Omental fat pad (tissue), 3 donors: ENCODE measurements at regions not wholly inside any gene's neighbourhood (a gene's known extent, or its start where the extent isn't known, plus 50 kb on each side); places are given as distances from the start of the nearest gene placed in this dataset.
"Not testable (repeated sequence)": the region's sequence is repeated elsewhere in the genome, so short reads cannot be mapped to it uniquely, and the experiment has no call there.

ENCODE experiments used
- ATAC-seq: fragments of 150-250 bp; one replicate; pipeline ENCODE4 v1.9.1; 2016; ENCODE audit warnings: mild to moderate bottlenecking, moderate library complexity; ENCODE audit not compliant: low FRiP score
- DNase-seq: peaks from one replicate; pipeline ENCODE4 v3.0.0-alpha.2; 2019; ENCODE audit warnings: low spot score
- TF ChIP-seq, protein P1 (sequence below), 3 donors: fragments of 450-650 bp; IDR thresholded peaks; one replicate each; pipeline ENCODE4 v1.5.1; 2016 to 2017; ENCODE audit warnings: antibody characterized with exemption in 3 of 3, mild to moderate bottlenecking in 3 of 3, moderate library complexity in 2 of 3

DNA sequence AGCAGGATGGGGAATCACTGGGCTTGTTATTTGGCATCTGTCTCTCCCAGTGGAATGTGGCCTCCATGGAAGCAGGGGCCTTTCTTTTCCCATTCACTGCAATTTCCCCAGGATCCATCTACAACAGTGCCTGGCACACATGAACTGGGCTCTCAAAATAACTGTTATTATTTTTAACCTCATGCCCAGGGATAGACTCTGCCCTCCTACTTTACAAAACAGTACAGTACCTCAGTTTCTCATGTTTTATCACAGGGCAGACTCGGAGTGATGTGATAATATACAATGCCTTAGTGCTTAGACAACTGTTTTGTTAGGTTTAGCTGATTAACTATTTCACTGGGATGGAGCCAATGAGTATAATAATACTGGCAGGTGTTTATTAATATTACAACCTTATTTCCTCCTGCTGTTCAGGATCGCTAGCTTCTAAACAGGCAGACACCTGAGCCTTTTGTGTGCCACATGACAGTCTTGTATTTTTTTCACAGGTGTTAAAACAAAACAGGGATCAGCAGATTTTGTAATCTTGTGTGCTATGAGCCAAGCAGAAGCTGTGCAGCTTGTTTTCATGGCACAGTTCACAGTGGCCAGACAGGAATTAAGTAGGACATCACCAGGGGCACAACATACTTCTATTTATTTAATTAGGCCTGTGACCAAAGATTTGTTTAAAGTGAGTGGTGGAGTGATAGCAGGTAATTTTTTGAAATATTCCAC lies 157.7 kb upstream of the EYA4 start:
- TF ChIP-seq, protein P1, sequence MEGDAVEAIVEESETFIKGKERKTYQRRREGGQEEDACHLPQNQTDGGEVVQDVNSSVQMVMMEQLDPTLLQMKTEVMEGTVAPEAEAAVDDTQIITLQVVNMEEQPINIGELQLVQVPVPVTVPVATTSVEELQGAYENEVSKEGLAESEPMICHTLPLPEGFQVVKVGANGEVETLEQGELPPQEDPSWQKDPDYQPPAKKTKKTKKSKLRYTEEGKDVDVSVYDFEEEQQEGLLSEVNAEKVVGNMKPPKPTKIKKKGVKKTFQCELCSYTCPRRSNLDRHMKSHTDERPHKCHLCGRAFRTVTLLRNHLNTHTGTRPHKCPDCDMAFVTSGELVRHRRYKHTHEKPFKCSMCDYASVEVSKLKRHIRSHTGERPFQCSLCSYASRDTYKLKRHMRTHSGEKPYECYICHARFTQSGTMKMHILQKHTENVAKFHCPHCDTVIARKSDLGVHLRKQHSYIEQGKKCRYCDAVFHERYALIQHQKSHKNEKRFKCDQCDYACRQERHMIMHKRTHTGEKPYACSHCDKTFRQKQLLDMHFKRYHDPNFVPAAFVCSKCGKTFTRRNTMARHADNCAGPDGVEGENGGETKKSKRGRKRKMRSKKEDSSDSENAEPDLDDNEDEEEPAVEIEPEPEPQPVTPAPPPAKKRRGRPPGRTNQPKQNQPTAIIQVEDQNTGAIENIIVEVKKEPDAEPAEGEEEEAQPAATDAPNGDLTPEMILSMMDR (IDR thresholded peaks at IDR 0.05), result no peak
- no peak for ATAC-seq
- no peak for DNase-seq

GRCh38 chr6:133085471-133085870 lies 155.7 kb upstream of the EYA4 start:
- no peak for DNase-seq
- no peak for ATAC-seq
- TF ChIP-seq, protein P1 (IDR thresholded peaks at IDR 0.05), result no peak

- ATAC-seq (no peak), DNase-seq (no peak)
- TF ChIP-seq, protein P1 (IDR thresholded peaks at IDR 0.05), result no peak
Measured at GRCh38 chr6:133085896-133086295, 155.3 kb upstream of the EYA4 start.

- ATAC-seq (no peak), DNase-seq (no peak)
- TF ChIP-seq, protein P1 (IDR thresholded peaks at IDR 0.05), result no peak
Measured at GRCh38 chr6:133088931-133089695, 152.0 kb upstream of the EYA4 start.

DNA sequence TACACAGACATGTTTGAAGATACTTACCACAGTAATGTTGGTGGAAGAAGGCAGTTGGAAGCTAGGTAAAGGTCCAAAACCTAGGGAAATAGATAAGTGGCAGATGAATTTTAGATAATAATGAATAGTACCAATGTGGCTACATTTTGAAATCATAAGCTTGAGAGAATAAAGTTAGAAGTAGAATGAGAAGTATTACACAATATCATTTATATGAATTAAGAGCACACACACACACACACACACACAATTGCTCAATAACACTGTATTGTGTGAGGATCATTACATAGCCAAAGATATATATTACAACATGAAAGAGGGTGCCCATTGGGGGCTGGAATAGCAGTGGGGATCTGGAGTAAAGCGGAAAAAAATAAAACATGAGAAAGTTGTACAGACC lies 149.0 kb upstream of the EYA4 start:
- DNase-seq (no peak), ATAC-seq (no peak)
- TF ChIP-seq, protein P1 (IDR thresholded peaks at IDR 0.05), result no peak

- ATAC-seq (no peak), DNase-seq (no peak)
- TF ChIP-seq, protein P1 (IDR thresholded peaks at IDR 0.05), result no peak
Measured at GRCh38 chr6:133092771-133093170, 148.4 kb upstream of the EYA4 start.

DNA sequence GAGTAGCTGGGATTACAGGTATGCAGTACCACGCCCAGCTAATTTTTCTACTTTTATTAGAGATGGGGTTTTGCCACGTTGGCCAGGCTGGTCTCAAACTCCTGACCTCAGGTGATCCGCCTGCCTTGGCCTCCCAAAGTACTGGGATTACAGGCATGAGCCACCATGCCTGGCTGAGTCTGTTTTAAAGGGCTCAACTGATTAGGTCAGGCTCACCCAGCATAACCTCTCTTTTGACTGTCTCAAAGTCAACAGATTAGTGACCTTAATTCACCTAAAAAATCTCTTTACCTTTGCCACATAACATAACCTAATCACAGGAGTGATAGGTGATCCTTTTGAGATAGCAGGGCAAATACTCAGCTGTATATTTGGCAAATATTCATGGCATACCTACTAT lies 147.9 kb upstream of the EYA4 start:
- not testable (repeated sequence) for DNase-seq, ATAC-seq
